ENCODE measurements at regions not wholly inside any gene's neighbourhood (a gene's known extent, or its start where the extent isn't known, plus 50 kb on each side); places are given as distances from the start of the nearest gene placed in this dataset.

GRCh38 chr18:71844814-71845213 lies 699.3 kb downstream of the CBLN2 start:
- no peak for TF ChIP-seq FOXP2 (optimal IDR thresholded peaks at IDR 0.05; ENCODE audit: borderline replicate concordance, extremely low read depth, extremely low read length, insufficient read depth)
- TF ChIP-seq REST (IDR thresholded peaks at IDR 0.05; ENCODE audit: insufficient read depth in 1 of 2, low read depth in 2 of 2, low read length in 2 of 2): no peak
- no peak for TF ChIP-seq SIN3A (IDR thresholded peaks at IDR 0.05; ENCODE audit: borderline replicate concordance, insufficient read depth, low read length)
- no peak for TF ChIP-seq POLR2AphosphoS5 (IDR thresholded peaks at IDR 0.05; ENCODE audit: low read depth, low read length)
- TF ChIP-seq TAF1 (IDR thresholded peaks at IDR 0.05; ENCODE audit: borderline replicate concordance, insufficient read depth, low read length): no peak

- no peak for TF ChIP-seq FOXP2 (optimal IDR thresholded peaks at IDR 0.05; ENCODE audit: borderline replicate concordance, extremely low read depth, extremely low read length, insufficient read depth)
- no peak for TF ChIP-seq REST (IDR thresholded peaks at IDR 0.05; ENCODE audit: insufficient read depth in 1 of 2, low read depth in 2 of 2, low read length in 2 of 2)
- no peak for TF ChIP-seq TAF1 (IDR thresholded peaks at IDR 0.05; ENCODE audit: borderline replicate concordance, insufficient read depth, low read length)
- no peak for TF ChIP-seq POLR2AphosphoS5 (IDR thresholded peaks at IDR 0.05; ENCODE audit: low read depth, low read length)
- TF ChIP-seq SIN3A (IDR thresholded peaks at IDR 0.05; ENCODE audit: borderline replicate concordance, insufficient read depth, low read length): no peak
These were observed 701.5 kb downstream of the CBLN2 start for GRCh38 chr18:71842666-71843065.

DNA sequence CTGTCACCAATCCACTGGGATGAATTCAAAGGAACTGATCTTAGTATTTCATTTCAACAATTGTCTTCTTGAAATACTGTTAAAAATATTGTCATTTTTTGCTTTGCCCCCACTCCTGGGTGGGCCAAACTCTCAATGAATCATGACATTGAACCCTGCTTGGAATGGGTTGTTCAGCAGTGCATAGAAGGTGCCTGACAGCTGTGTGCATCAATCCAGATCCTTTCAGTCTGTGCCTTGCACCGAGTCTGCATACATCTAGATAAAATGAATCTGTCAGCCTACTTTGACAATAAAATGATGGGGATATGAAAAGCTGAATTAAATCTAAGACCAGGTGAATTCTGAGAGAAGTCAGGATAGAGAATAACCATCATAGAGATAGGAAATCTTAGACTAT lies 706.6 kb downstream of the CBLN2 start:
- TF ChIP-seq SIN3A (IDR thresholded peaks at IDR 0.05; ENCODE audit: borderline replicate concordance, insufficient read depth, low read length): no peak

DNA sequence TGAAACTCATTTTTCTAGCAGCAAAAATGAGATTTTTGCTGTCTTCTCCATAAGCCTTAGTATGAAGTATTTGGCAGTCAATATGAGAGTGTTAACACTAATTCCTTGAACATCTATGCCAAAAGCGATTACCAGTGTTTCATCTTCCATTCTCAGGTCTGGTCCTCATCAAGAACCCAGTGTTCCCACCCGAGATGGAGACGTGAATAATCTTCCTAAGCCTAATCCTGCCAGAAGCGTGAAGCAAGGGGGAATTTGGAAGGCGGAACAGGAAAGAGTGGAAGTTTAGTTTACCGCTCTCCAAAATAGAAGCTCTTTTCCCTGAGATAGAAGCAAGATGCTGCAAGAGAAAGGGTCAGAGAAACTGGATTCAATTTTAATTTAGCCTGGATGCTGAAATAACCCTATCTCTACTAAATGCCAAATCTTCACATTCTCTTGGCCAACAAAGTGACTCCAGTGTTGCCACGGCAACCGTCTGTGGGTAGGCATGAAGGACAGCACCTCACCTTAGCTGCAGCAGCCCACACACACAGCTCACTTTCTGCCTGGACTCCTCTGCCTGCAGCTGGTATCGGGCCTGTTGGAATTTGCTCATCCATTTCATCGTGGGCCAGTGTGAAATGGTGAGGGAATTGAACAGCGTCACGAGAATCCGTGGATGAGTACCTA lies 711.1 kb downstream of the CBLN2 start:
- TF ChIP-seq TAF1 (IDR thresholded peaks at IDR 0.05; ENCODE audit: borderline replicate concordance, insufficient read depth, low read length): no peak
- no peak for TF ChIP-seq REST (IDR thresholded peaks at IDR 0.05; ENCODE audit: insufficient read depth in 1 of 2, low read depth in 2 of 2, low read length in 2 of 2)
- TF ChIP-seq SIN3A (IDR thresholded peaks at IDR 0.05; ENCODE audit: borderline replicate concordance, insufficient read depth, low read length): no peak
- TF ChIP-seq POLR2AphosphoS5 (IDR thresholded peaks at IDR 0.05; ENCODE audit: low read depth, low read length): no peak
- no peak for TF ChIP-seq FOXP2 (optimal IDR thresholded peaks at IDR 0.05; ENCODE audit: borderline replicate concordance, extremely low read depth, extremely low read length, insufficient read depth)

GRCh38 chr18:71831039-71831438 lies 713.1 kb downstream of the CBLN2 start:
- TF ChIP-seq TAF1 (IDR thresholded peaks at IDR 0.05; ENCODE audit: borderline replicate concordance, insufficient read depth, low read length) (no peak), SIN3A (IDR thresholded peaks at IDR 0.05; ENCODE audit: borderline replicate concordance, insufficient read depth, low read length) (no peak), REST (IDR thresholded peaks at IDR 0.05; ENCODE audit: insufficient read depth in 1 of 2, low read depth in 2 of 2, low read length in 2 of 2) (no peak), FOXP2 (optimal IDR thresholded peaks at IDR 0.05; ENCODE audit: borderline replicate concordance, extremely low read depth, extremely low read length, insufficient read depth) (no peak), POLR2AphosphoS5 (IDR thresholded peaks at IDR 0.05; ENCODE audit: low read depth, low read length) (no peak)

Measured in PFSK-1 (cell line).